HepG2 (cell line): ENCODE measurements at regions not wholly inside any gene's neighbourhood (a gene's known extent, or its start where the extent isn't known, plus 50 kb on each side); places are given as distances from the start of the nearest gene placed in this dataset.

Source experiments
- ATAC-seq: fragments of 200-7000 bp; cut with Tn5 transposase; 3 replicates; pipeline ENCODE4 v1.9.1; 2020; ENCODE audit warnings: mild to moderate bottlenecking, moderate library complexity
- BruUV-seq: library from RNA; stranded (reverse); fragments of 400-500 nt; replicated peaks from 2 replicates; lab custom pipeline; 2021; lab: Mats Ljungman, UMichigan
- CTCF ChIA-PET: fragments of 300-600 bp; formaldehyde crosslinking; extraction: SDS; loops from one replicate; lab custom pipeline; 2021; ENCODE audit warnings: low total read pairs, inconsistent platforms, low intra/inter-chr PET ratio; lab: Yijun Ruan, JAX
- POLR2A ChIA-PET: fragments of 350-600 bp; sonication (Branson Sonifier 250); formaldehyde crosslinking; loops from one replicate; lab custom pipeline; 2020; ENCODE audit warnings: antibody characterized with exemption, inconsistent platforms; lab: Yijun Ruan, JAX
- DNase-seq: peaks from one replicate; pipeline ENCODE4 v3.0.0-alpha.2; 2015; ENCODE audit warnings: low spot score
- FAIRE-seq: peaks from 3 replicates; lab custom pipeline; 2011; peaks lifted over from hg19 to GRCh38; lab: Jason Lieb, UNC
- H2AFZ ChIP-seq: one replicate; pipeline ENCODE4 v1.6.1; 2011; ENCODE audit warnings: low read length, inconsistent platforms
- H3K27ac ChIP-seq: fragments of 300-600 bp; 3 replicates; pipeline ENCODE4 v1.8.0; 2011; ENCODE audit warnings: mixed run types, mild to moderate bottlenecking, mixed read lengths, low read length, inconsistent platforms; ENCODE audit not compliant: insufficient read depth; ENCODE audit errors: extremely low read length
- H3K27me3 ChIP-seq, 2 experiments: fragments of 200-600 bp in 1 of 2; 2 replicates in 1 of 2; 3 replicates in 1 of 2; pipeline versions ENCODE4 v1.6.0 to v1.8.0; 2011; ENCODE audit warnings: low read length in 2 of 2, mild to moderate bottlenecking in 2 of 2, moderate library complexity in 2 of 2, inconsistent platforms in 1 of 2; ENCODE audit not compliant: insufficient read depth in 2 of 2, control insufficient read depth in 1 of 2
- H3K36me3 ChIP-seq, 2 experiments: fragments of 200-600 bp in 1 of 2; replicated peaks in 1 of 2; 2 replicates in 1 of 2; 3 replicates in 1 of 2; pipeline versions ENCODE4 v1.5.1 to v1.8.0; 2011; ENCODE audit warnings: low read length in 2 of 2, inconsistent platforms in 1 of 2; ENCODE audit not compliant: insufficient read depth in 2 of 2, control insufficient read depth in 1 of 2
- H3K4me1 ChIP-seq: 2 replicates; pipeline ENCODE4 v1.5.1; 2012; ENCODE audit warnings: low read length, inconsistent platforms; ENCODE audit not compliant: insufficient read depth
- H3K4me2 ChIP-seq: 2 replicates; pipeline ENCODE4 v1.6.0; 2011; ENCODE audit warnings: low read depth, low read length, inconsistent platforms
- H3K4me3 ChIP-seq, 3 experiments: fragments of 200-600 bp in 1 of 3; sonication (generic), shearing (Covaris generic) in 1 of 3; replicated peaks in 1 of 3; 2 replicates each; pipeline ENCODE4 v1.5.1; 2011 to 2016; ENCODE audit warnings: low read length in 3 of 3, inconsistent platforms in 2 of 3, low read depth in 2 of 3, mild to moderate bottlenecking in 2 of 3, control low read depth in 1 of 3, mixed read lengths in 1 of 3; ENCODE audit not compliant: insufficient read depth in 1 of 3
- H3K79me2 ChIP-seq: one replicate; pipeline ENCODE4 v1.6.1; 2011; ENCODE audit warnings: low read length, inconsistent platforms; ENCODE audit not compliant: insufficient read depth
- H3K9ac ChIP-seq: 2 replicates; pipeline ENCODE4 v1.6.0; 2011; ENCODE audit warnings: mild to moderate bottlenecking, low read depth, low read length, inconsistent platforms; ENCODE audit not compliant: insufficient read depth
- H3K9me3 ChIP-seq: 2 replicates; pipeline ENCODE4 v1.5.1; 2012; ENCODE audit warnings: mild to moderate bottlenecking, low read length
- H4K20me1 ChIP-seq: 2 replicates; pipeline ENCODE4 v1.6.0; 2011; ENCODE audit warnings: inconsistent platforms, mild to moderate bottlenecking, low read length, moderate library complexity; ENCODE audit not compliant: insufficient read depth
- ERF ChIP-seq: IDR thresholded peaks from 2 replicates; pipeline ENCODE4 v1.6.1; 2018; ENCODE audit warnings: missing biosample characterization, missing genetic modification reagents
- KMT2A ChIP-seq: sonication (generic); formaldehyde crosslinking; IDR thresholded peaks from 2 replicates; pipeline ENCODE4 v1.4.0; 2020; ENCODE audit warnings: missing genetic modification reagents
- MLLT10 ChIP-seq: sonication (generic); formaldehyde crosslinking; IDR thresholded peaks from 2 replicates; pipeline ENCODE4 v1.4.0; 2020; ENCODE audit warnings: missing genetic modification reagents
- SMAD1 ChIP-seq: sonication (generic); formaldehyde crosslinking; IDR thresholded peaks from 2 replicates; pipeline ENCODE4 v1.4.0; 2020; ENCODE audit warnings: missing genetic modification reagents, low read depth, mild to moderate bottlenecking, borderline replicate concordance
- SNRNP70 ChIP-seq: fragments of 200-400 bp; formaldehyde crosslinking; IDR thresholded peaks from 2 replicates; pipeline ENCODE4 v1.6.1; 2017; ENCODE audit warnings: mild to moderate bottlenecking, low read depth, low read length, moderate library complexity
- ZBTB39 ChIP-seq: sonication (generic); formaldehyde crosslinking; IDR thresholded peaks from 2 replicates; pipeline ENCODE4 v1.5.0; 2020; ENCODE audit warnings: missing genetic modification reagents
- ZC3H13 ChIP-seq: sonication (generic); formaldehyde crosslinking; IDR thresholded peaks from 2 replicates; pipeline ENCODE4 v1.8.1; 2023; ENCODE audit warnings: mild to moderate bottlenecking, missing genetic modification reagents, moderate library complexity
- WGBS: methylation state at CpG from one replicate; pipeline ENCODE4 v1.1.6; 2017; ENCODE audit warnings: low lambda C conversion rate; 5-methylcytosine and 5-hydroxymethylcytosine counted together
- in situ Hi-C: cut with HindIII; loops from 2 replicates; pipeline ENCODE4 v1.10.0; 2017; ENCODE audit warnings: low pct_unique_long_range_greater_than_20kb; ENCODE audit not compliant: extremely low pct_ligation_motif_present
- intact Hi-C: fragments of 100-400 bp; cut with micrococcal nuclease; formaldehyde crosslinking; loops from one replicate; pipeline ENCODE4 v1.10.0; 2022; ENCODE audit not compliant: unreplicated experiment
- TF ChIP-seq, protein P1 (sequence below): sonication (generic); formaldehyde crosslinking; IDR thresholded peaks from 2 replicates; pipeline ENCODE4 v1.4.0; 2020; ENCODE audit warnings: missing genetic modification reagents, mild to moderate bottlenecking, borderline replicate concordance
- TF ChIP-seq, protein P2 (sequence below): sonication (generic); formaldehyde crosslinking; IDR thresholded peaks from 2 replicates; pipeline ENCODE4 v1.4.0; 2020; ENCODE audit warnings: mild to moderate bottlenecking, missing genetic modification reagents
- TF ChIP-seq, protein P3 (sequence below): sonication (generic); formaldehyde crosslinking; IDR thresholded peaks from 2 replicates; pipeline ENCODE4 v1.4.0; 2020; ENCODE audit warnings: missing genetic modification reagents, borderline replicate concordance
- TF ChIP-seq, protein P4 (sequence below): sonication (generic); formaldehyde crosslinking; IDR thresholded peaks from 2 replicates; pipeline ENCODE4 v1.9.0; 2021; ENCODE audit warnings: missing genetic modification reagents, mild to moderate bottlenecking, borderline replicate concordance

DNA sequence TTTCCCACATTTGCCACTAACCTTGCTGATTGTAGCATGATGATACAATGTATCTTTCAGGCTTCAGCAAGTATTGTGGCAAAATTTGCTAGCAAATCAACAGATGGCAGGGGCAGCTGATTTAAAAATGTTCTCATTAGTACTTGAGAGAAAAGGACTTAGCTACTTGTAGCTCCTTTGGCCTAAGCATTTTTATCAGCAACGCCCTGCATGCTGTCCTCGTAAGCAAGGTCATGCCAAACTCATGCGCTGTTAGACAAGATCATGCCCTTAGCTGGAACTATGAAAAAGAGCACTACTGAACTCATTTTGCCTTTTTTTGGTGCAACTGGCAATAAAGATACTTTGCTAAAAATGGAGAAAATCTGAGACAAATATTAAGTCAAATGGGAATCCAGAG is 197.1 kb downstream of the ICE1 start:
- Histone ChIP-seq H3K27ac (no peak overlapping the region), H4K20me1 (no peaks in the 10 kb centered on the region), H3K4me1 (no peaks in the 10 kb centered on the region), H3K4me3 (no peak overlapping the region), H3K27me3 (no peaks in the 10 kb centered on the region), H3K9me3 (peaks cover 20% of the 10 kb centered on the region), H3K79me2 (no peaks in the 10 kb centered on the region), H2AFZ (no peak overlapping the region)
- no peak for DNase-seq
- WGBS = 45% methylated on average over 3 of the region's 3 CpGs
- BruUV-seq = no TSS peak
- CTCF ChIA-PET = no interaction called here
- intact Hi-C loops = no loop called here
- FAIRE-seq = no peak
- no peak for ATAC-seq
- TF ChIP-seq ZBTB39 (CRISPR knock-in tag) (no peak), SNRNP70 (no peak), SMAD1 (CRISPR knock-in tag) (no peak), MLLT10 (CRISPR knock-in tag) (no peak), ERF (CRISPR knock-in tag) (no peak), ZC3H13 (no peak), KMT2A (no peak)
- TF ChIP-seq, protein P1, sequence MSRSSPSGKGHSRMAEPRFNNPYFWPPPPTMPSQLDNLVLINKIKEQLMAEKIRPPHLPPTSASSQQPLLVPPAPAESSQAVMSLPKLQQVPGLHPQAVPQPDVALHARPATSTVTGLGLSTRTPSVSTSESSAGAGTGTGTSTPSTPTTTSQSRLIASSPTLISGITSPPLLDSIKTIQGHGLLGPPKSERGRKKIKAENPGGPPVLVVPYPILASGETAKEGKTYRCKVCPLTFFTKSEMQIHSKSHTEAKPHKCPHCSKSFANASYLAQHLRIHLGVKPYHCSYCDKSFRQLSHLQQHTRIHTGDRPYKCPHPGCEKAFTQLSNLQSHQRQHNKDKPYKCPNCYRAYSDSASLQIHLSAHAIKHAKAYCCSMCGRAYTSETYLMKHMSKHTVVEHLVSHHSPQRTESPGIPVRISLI (CRISPR knock-in tag) = no peak
- TF ChIP-seq, protein P2, sequence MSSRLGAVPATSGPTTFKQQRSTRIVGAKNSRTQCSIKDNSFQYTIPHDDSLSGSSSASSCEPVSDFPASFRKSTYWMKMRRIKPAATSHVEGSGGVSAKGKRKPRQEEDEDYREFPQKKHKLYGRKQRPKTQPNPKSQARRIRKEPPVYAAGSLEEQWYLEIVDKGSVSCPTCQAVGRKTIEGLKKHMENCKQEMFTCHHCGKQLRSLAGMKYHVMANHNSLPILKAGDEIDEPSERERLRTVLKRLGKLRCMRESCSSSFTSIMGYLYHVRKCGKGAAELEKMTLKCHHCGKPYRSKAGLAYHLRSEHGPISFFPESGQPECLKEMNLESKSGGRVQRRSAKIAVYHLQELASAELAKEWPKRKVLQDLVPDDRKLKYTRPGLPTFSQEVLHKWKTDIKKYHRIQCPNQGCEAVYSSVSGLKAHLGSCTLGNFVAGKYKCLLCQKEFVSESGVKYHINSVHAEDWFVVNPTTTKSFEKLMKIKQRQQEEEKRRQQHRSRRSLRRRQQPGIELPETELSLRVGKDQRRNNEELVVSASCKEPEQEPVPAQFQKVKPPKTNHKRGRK (CRISPR knock-in tag) = no peak
- TF ChIP-seq, protein P3, sequence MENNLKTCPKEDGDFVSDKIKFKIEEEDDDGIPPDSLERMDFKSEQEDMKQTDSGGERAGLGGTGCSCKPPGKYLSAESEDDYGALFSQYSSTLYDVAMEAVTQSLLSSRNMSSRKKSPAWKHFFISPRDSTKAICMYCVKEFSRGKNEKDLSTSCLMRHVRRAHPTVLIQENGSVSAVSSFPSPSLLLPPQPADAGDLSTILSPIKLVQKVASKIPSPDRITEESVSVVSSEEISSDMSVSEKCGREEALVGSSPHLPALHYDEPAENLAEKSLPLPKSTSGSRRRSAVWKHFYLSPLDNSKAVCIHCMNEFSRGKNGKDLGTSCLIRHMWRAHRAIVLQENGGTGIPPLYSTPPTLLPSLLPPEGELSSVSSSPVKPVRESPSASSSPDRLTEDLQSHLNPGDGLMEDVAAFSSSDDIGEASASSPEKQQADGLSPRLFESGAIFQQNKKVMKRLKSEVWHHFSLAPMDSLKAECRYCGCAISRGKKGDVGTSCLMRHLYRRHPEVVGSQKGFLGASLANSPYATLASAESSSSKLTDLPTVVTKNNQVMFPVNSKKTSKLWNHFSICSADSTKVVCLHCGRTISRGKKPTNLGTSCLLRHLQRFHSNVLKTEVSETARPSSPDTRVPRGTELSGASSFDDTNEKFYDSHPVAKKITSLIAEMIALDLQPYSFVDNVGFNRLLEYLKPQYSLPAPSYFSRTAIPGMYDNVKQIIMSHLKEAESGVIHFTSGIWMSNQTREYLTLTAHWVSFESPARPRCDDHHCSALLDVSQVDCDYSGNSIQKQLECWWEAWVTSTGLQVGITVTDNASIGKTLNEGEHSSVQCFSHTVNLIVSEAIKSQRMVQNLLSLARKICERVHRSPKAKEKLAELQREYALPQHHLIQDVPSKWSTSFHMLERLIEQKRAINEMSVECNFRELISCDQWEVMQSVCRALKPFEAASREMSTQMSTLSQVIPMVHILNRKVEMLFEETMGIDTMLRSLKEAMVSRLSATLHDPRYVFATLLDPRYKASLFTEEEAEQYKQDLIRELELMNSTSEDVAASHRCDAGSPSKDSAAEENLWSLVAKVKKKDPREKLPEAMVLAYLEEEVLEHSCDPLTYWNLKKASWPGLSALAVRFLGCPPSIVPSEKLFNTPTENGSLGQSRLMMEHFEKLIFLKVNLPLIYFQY (CRISPR knock-in tag) = no peak
- TF ChIP-seq, protein P4, sequence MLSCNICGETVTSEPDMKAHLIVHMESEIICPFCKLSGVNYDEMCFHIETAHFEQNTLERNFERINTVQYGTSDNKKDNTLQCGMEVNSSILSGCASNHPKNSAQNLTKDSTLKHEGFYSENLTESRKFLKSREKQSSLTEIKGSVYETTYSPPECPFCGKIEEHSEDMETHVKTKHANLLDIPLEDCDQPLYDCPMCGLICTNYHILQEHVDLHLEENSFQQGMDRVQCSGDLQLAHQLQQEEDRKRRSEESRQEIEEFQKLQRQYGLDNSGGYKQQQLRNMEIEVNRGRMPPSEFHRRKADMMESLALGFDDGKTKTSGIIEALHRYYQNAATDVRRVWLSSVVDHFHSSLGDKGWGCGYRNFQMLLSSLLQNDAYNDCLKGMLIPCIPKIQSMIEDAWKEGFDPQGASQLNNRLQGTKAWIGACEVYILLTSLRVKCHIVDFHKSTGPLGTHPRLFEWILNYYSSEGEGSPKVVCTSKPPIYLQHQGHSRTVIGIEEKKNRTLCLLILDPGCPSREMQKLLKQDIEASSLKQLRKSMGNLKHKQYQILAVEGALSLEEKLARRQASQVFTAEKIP (CRISPR knock-in tag) = no peak
- TF ChIP-seq, all 625 proteins: peak for 0
- Histone ChIP-seq H3K9ac (no peak overlapping the region), H3K4me2 (no peak overlapping the region), H3K36me3 (no peaks in the 10 kb centered on the region)
- POLR2A ChIA-PET = no interaction called here
- in situ Hi-C loops = no loop called here
